ENCODE measurements at regions not wholly inside any gene's neighbourhood (a gene's known extent, or its start where the extent isn't known, plus 50 kb on each side); places are given as distances from the start of the nearest gene placed in this dataset.

GRCh38 chr1:30420519-30421050 is 302.8 kb downstream of the MATN1 start:
- no peak for DNase-seq (ENCODE audit: extremely low spot score)
- POLR2A ChIA-PET, result no interaction called here
- CTCF ChIA-PET, result no interaction called here
- TF ChIP-seq FOXA1 (IDR thresholded peaks at IDR 0.05) (no peak), BHLHE40 (IDR thresholded peaks at IDR 0.05; ENCODE audit: borderline replicate concordance) (no peak), ZNF384 (IDR thresholded peaks at IDR 0.05) (no peak), FOXK2 (IDR thresholded peaks at IDR 0.05) (no peak), CTBP1 (IDR thresholded peaks at IDR 0.05; ENCODE audit: borderline replicate concordance) (no peak), L3MBTL2 (conservative IDR thresholded peaks at IDR 0.05) (no peak), TARDBP (IDR thresholded peaks at IDR 0.05) (no peak), SUZ12 (IDR thresholded peaks at IDR 0.05) (no peak)

- ChIA-PET CTCF (no interaction called here), POLR2A (no interaction called here)
- DNase-seq (ENCODE audit: extremely low spot score), result no peak
- TF ChIP-seq FOXK2 (IDR thresholded peaks at IDR 0.05) (no peak), BHLHE40 (IDR thresholded peaks at IDR 0.05; ENCODE audit: borderline replicate concordance) (no peak), SUZ12 (IDR thresholded peaks at IDR 0.05) (no peak), ZNF384 (IDR thresholded peaks at IDR 0.05) (no peak), CTBP1 (IDR thresholded peaks at IDR 0.05; ENCODE audit: borderline replicate concordance) (no peak), FOXM1 (IDR thresholded peaks at IDR 0.05; ENCODE audit: borderline replicate concordance) (no peak), TARDBP (IDR thresholded peaks at IDR 0.05) (no peak), L3MBTL2 (conservative IDR thresholded peaks at IDR 0.05) (no peak), FOXA1 (IDR thresholded peaks at IDR 0.05) (no peak), ARNT (IDR thresholded peaks at IDR 0.05) (no peak)
Measured at GRCh38 chr1:30419831-30420230, 303.6 kb downstream of the MATN1 start.

DNA sequence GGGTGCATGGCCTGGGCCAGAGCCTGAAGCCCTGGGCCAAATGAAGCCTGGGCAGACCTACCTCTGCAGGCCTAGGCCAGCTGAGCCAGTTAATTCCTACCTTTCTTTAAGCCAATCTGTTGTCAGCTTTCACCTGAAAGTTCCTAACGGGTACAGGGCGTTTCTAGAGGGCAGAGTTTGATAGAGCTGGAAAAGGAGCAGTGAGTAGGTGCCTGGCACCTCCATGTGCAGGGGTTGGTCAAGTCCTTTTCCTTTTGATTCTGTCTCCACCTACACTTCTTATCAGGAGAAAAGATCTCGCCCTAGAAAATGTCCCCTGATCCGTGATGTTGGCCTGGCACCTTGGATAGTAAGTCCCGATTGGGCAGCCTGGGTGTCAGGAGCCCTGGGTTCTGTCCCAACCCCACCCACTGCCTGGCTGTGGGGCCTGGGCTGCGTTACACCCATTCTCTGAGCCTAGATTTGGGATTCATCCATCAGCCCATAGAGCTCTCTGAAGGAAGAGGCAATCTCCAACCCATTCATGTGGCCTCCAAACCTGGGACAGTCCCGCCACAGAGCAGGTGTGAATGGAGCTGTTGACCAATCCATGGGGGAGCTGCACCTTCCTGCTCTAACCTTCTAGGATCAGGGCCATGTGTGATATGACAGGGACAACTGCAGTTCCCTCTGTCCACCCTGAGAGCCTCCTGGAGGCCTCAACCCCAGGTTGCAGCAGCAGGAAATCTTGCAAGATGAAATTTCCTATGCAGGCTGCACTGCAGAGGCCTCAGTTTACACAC is 304.3 kb downstream of the MATN1 start:
- no peak for DNase-seq (ENCODE audit: extremely low spot score)
- CTCF ChIA-PET, result no interaction called here
- no peak for TF ChIP-seq HDGF (IDR thresholded peaks at IDR 0.05; ENCODE audit: borderline replicate concordance)
- POLR2A ChIA-PET, result no interaction called here

- POLR2A ChIA-PET, result no interaction called here
- TF ChIP-seq SUZ12 (IDR thresholded peaks at IDR 0.05), result no peak
- no peak for TF ChIP-seq FOXA1 (IDR thresholded peaks at IDR 0.05)
- no peak for TF ChIP-seq TARDBP (IDR thresholded peaks at IDR 0.05)
- no peak for TF ChIP-seq FOXK2 (IDR thresholded peaks at IDR 0.05)
- no peak for TF ChIP-seq ARNT (IDR thresholded peaks at IDR 0.05)
- no peak for TF ChIP-seq ELF4 (IDR thresholded peaks at IDR 0.05)
- no peak for TF ChIP-seq SP1 (IDR thresholded peaks at IDR 0.05)
- CTCF ChIA-PET, result interaction anchor here (0.6 kb wide), 1 partner anchor 192 kb away, joined by 3 read pairs; no protein-coding TSS in a partner anchor
- DNase-seq (ENCODE audit: extremely low spot score), result no peak
Measured at GRCh38 chr1:30418061-30418938, 305.1 kb downstream of the MATN1 start.

GRCh38 chr1:30417701-30418046 is 305.7 kb downstream of the MATN1 start:
- TF ChIP-seq NFRKB (IDR thresholded peaks at IDR 0.05) (no peak), CTBP1 (IDR thresholded peaks at IDR 0.05; ENCODE audit: borderline replicate concordance) (no peak), SUZ12 (IDR thresholded peaks at IDR 0.05) (no peak)
- no peak for DNase-seq (ENCODE audit: extremely low spot score)
- ChIA-PET CTCF (no interaction called here), POLR2A (no interaction called here)

DNA sequence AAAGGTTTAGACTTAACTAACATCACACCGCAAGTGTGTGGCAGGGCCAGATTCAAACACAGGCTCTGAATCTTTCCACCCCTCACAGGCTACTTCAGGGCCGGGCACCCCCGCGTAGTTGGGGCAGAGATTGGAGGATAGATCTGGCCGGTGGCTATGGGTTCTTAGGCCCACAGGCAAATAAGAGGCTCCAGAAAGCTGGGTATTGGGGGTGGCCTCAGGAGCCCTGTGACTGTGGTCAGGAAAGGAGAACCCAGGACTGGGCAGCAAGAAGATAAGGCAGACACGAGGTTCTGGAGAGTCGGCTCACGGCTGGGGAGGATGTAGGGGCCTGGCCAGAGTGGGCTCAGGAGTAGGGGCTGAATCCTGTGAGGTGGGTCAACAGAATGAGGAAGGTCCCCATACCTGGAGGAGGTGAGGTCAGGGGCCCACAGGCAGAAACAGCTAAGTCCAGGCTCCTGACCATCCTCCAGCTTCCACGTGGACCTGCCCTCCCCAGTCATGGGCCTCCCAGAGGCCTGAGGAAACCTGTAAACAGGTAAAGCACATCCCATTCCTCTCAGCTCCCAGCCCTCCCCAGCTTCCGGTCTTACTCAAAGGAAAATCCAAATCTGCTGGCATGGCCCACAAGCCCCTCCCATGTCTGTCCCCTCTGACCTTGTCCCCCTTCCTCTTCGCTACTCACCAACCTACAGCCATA is 306.2 kb downstream of the MATN1 start:
- DNase-seq (ENCODE audit: extremely low spot score), result peak; percentile 5
- no peak for TF ChIP-seq LEF1 (IDR thresholded peaks at IDR 0.05; ENCODE audit: borderline replicate concordance)
- TF ChIP-seq ARNT (IDR thresholded peaks at IDR 0.05), result no peak
- TF ChIP-seq SUZ12 (IDR thresholded peaks at IDR 0.05), result no peak
- no peak for TF ChIP-seq FOXM1 (IDR thresholded peaks at IDR 0.05; ENCODE audit: borderline replicate concordance)
- TF ChIP-seq ZNF384 (IDR thresholded peaks at IDR 0.05), result no peak
- no peak for TF ChIP-seq HDGF (IDR thresholded peaks at IDR 0.05; ENCODE audit: borderline replicate concordance)
- TF ChIP-seq L3MBTL2 (conservative IDR thresholded peaks at IDR 0.05), result no peak
- TF ChIP-seq FOXA1 (IDR thresholded peaks at IDR 0.05), result no peak
- no peak for TF ChIP-seq FOXK2 (IDR thresholded peaks at IDR 0.05)
- TF ChIP-seq PKNOX1 (IDR thresholded peaks at IDR 0.05), result no peak
- TF ChIP-seq ELF4 (IDR thresholded peaks at IDR 0.05), result no peak
- ChIA-PET POLR2A (no interaction called here), CTCF (interaction anchor here (0.5 kb wide), 1 partner anchor 12 kb away, joined by 4 read pairs; no protein-coding TSS in a partner anchor)

- peak; percentile 4 for DNase-seq (ENCODE audit: extremely low spot score)
- ChIA-PET CTCF (interaction anchor here (0.5 to 0.6 kb wide), 2 partner anchors 11 to 281 kb away, joined by 4 read pairs; no protein-coding TSS in a partner anchor), POLR2A (no interaction called here)
- no peak for TF ChIP-seq FOXK2 (IDR thresholded peaks at IDR 0.05)
- TF ChIP-seq BHLHE40 (IDR thresholded peaks at IDR 0.05; ENCODE audit: borderline replicate concordance), result no peak
- no peak for TF ChIP-seq HDGF (IDR thresholded peaks at IDR 0.05; ENCODE audit: borderline replicate concordance)
- no peak for TF ChIP-seq SP1 (IDR thresholded peaks at IDR 0.05)
- no peak for TF ChIP-seq CTBP1 (IDR thresholded peaks at IDR 0.05; ENCODE audit: borderline replicate concordance)
- TF ChIP-seq TARDBP (IDR thresholded peaks at IDR 0.05), result no peak
- TF ChIP-seq FOXA1 (IDR thresholded peaks at IDR 0.05), result no peak
- no peak for TF ChIP-seq FOXM1 (IDR thresholded peaks at IDR 0.05; ENCODE audit: borderline replicate concordance)
- no peak for TF ChIP-seq ARNT (IDR thresholded peaks at IDR 0.05)
- TF ChIP-seq LEF1 (IDR thresholded peaks at IDR 0.05; ENCODE audit: borderline replicate concordance), result no peak
- TF ChIP-seq PKNOX1 (IDR thresholded peaks at IDR 0.05), result no peak
- no peak for TF ChIP-seq ELF4 (IDR thresholded peaks at IDR 0.05)
- TF ChIP-seq L3MBTL2 (conservative IDR thresholded peaks at IDR 0.05), result no peak
- no peak for TF ChIP-seq ZNF384 (IDR thresholded peaks at IDR 0.05)
- no peak for TF ChIP-seq NFRKB (IDR thresholded peaks at IDR 0.05)
- no peak for TF ChIP-seq SUZ12 (IDR thresholded peaks at IDR 0.05)
Measured at GRCh38 chr1:30416221-30416820, 307.1 kb downstream of the MATN1 start.
